H1 (cell line): ENCODE measurements at regions not wholly inside any gene's neighbourhood (a gene's known extent, or its start where the extent isn't known, plus 50 kb on each side); places are given as distances from the start of the nearest gene placed in this dataset.

Source experiments
- CTCF ChIA-PET: fragments of 300-600 bp; sonication (Branson Sonifier 250); formaldehyde crosslinking; loops from one replicate; lab custom pipeline; 2021; ENCODE audit not compliant: partially characterized antibody; lab: Charles Lee
- POLR2A ChIA-PET: fragments of 300-600 bp; sonication (Branson Sonifier 250); formaldehyde crosslinking; loops from one replicate; lab custom pipeline; 2021; ENCODE audit warnings: inconsistent platforms; ENCODE audit not compliant: partially characterized antibody; lab: Charles Lee
- DNase-seq, 2 experiments: peaks; one replicate each; pipeline versions ENCODE4 v3.0.0 to v3.0.0-alpha.2; 2010 to 2022; ENCODE audit warnings: low spot score in 2 of 2, low read depth in 1 of 2, mixed read lengths in 1 of 2
- FAIRE-seq: peaks from 2 replicates; lab custom pipeline; 2011; peaks lifted over from hg19 to GRCh38; lab: Jason Lieb, UNC
- H2AFZ ChIP-seq: 2 replicates; pipeline ENCODE4 v1.8.1; 2012; ENCODE audit warnings: low read length, inconsistent platforms
- H2AK5ac ChIP-seq: 2 replicates; pipeline ENCODE4 v1.6.1; 2013; ENCODE audit warnings: low read depth, low read length
- H2BK120ac ChIP-seq: replicated peaks from 2 replicates; pipeline ENCODE3; 2013; ENCODE audit warnings: low read depth, low read length, inconsistent platforms
- H2BK12ac ChIP-seq: 2 replicates; pipeline ENCODE4 v1.6.1; 2013; ENCODE audit warnings: low read depth, low read length
- H2BK15ac ChIP-seq: 2 replicates; pipeline ENCODE4 v1.6.1; 2013; ENCODE audit warnings: low read length
- H2BK20ac ChIP-seq: 2 replicates; pipeline ENCODE4 v1.6.1; 2013; ENCODE audit warnings: low read length
- H2BK5ac ChIP-seq: 2 replicates; pipeline ENCODE4 v1.6.1; 2013; ENCODE audit warnings: low read depth, low read length
- H3K14ac ChIP-seq: 2 replicates; pipeline ENCODE4 v1.6.1; 2013; ENCODE audit warnings: inconsistent platforms; ENCODE audit not compliant: insufficient read length
- H3K18ac ChIP-seq: 2 replicates; pipeline ENCODE4 v1.6.1; 2013; ENCODE audit warnings: low read length; ENCODE audit errors: extremely low read depth
- H3K23ac ChIP-seq: 2 replicates; pipeline ENCODE4 v1.6.1; 2013; ENCODE audit warnings: inconsistent platforms; ENCODE audit not compliant: insufficient read length
- H3K23me2 ChIP-seq: 2 replicates; pipeline ENCODE4 v1.6.1; 2013; ENCODE audit warnings: low read depth, low read length
- H3K27ac ChIP-seq: 2 replicates; pipeline ENCODE4 v1.6.1; 2011; ENCODE audit warnings: low read depth, low read length, inconsistent platforms
- H3K27me3 ChIP-seq, 4 experiments: replicated peaks in 1 of 4; 1 replicate in 1 of 4; 2 replicates in 3 of 4; pipeline versions ENCODE4 v1.6.1 to v1.8.1; 2011 to 2013; ENCODE audit warnings: low read length in 3 of 4, mild to moderate bottlenecking in 3 of 4, inconsistent platforms in 2 of 4, mixed read lengths in 2 of 4, moderate library complexity in 1 of 4; ENCODE audit not compliant: control insufficient read depth in 3 of 4, insufficient read depth in 3 of 4; ENCODE audit errors: extremely low read depth in 1 of 4
- H3K36me3 ChIP-seq, 4 experiments: 2 replicates each; pipeline versions ENCODE4 v1.6.1 to v1.8.1; 2011 to 2013; ENCODE audit warnings: mild to moderate bottlenecking in 4 of 4, low read length in 3 of 4, moderate library complexity in 2 of 4, control low read depth in 1 of 4, inconsistent platforms in 1 of 4; ENCODE audit not compliant: insufficient read depth in 4 of 4, control insufficient read depth in 2 of 4
- H3K4ac ChIP-seq: replicated peaks from 2 replicates; pipeline ENCODE3; 2013; ENCODE audit warnings: low read length, low read depth, mixed read lengths, inconsistent platforms; ENCODE audit not compliant: insufficient read length
- H3K4me1 ChIP-seq, 4 experiments: replicated peaks in 1 of 4; 1 replicate in 1 of 4; 2 replicates in 3 of 4; pipeline versions ENCODE4 v1.6.1 to v1.8.1; 2011 to 2013; ENCODE audit warnings: low read length in 3 of 4, inconsistent platforms in 2 of 4, mixed read lengths in 1 of 4; ENCODE audit not compliant: insufficient read depth in 4 of 4, control insufficient read depth in 3 of 4
- H3K4me2 ChIP-seq, 2 experiments: 2 replicates each; pipeline versions ENCODE4 v1.6.1 to v1.8.1; 2011 to 2013; ENCODE audit warnings: low read depth in 2 of 2, low read length in 2 of 2, control low read depth in 1 of 2, inconsistent platforms in 1 of 2, mild to moderate bottlenecking in 1 of 2; ENCODE audit not compliant: insufficient read depth in 1 of 2
- H3K4me3 ChIP-seq, 4 experiments: fragments of 200-600, 300-600 bp in 1 of 4; sonication (generic), shearing (Covaris generic), sonication (Bioruptor Twin) in 1 of 4; 2 replicates each; pipeline versions ENCODE4 v1.5.1 to v1.8.1; 2011 to 2016; ENCODE audit warnings: low read length in 4 of 4, low read depth in 3 of 4, control low read depth in 2 of 4, inconsistent platforms in 2 of 4, mild to moderate bottlenecking in 2 of 4, mixed read lengths in 1 of 4, moderate library complexity in 1 of 4; ENCODE audit not compliant: insufficient read depth in 2 of 4; ENCODE audit errors: extremely low read depth in 1 of 4
- H3K56ac ChIP-seq: replicated peaks from 2 replicates; pipeline ENCODE3; 2013; ENCODE audit warnings: low read depth, mild to moderate bottlenecking, mixed read lengths, low read length, inconsistent platforms; ENCODE audit not compliant: insufficient read length
- H3K79me1 ChIP-seq: 2 replicates; pipeline ENCODE4 v1.6.1; 2013; ENCODE audit warnings: low read depth, low read length, control low read depth
- H3K79me2 ChIP-seq, 2 experiments: 2 replicates each; pipeline versions ENCODE4 v1.6.1 to v1.8.1; 2012 to 2013; ENCODE audit warnings: low read length in 2 of 2, mild to moderate bottlenecking in 2 of 2, inconsistent platforms in 1 of 2; ENCODE audit not compliant: insufficient read depth in 2 of 2, control insufficient read depth in 1 of 2
- H3K9ac ChIP-seq, 4 experiments: replicated peaks in 1 of 4; 1 replicate in 1 of 4; 2 replicates in 3 of 4; pipeline versions ENCODE4 v1.6.1 to v1.8.1; 2011 to 2013; ENCODE audit warnings: low read depth in 3 of 4, low read length in 3 of 4, control low read depth in 2 of 4, mild to moderate bottlenecking in 2 of 4, moderate library complexity in 2 of 4, inconsistent platforms in 1 of 4; ENCODE audit errors: extremely low read depth in 1 of 4
- H3K9me3 ChIP-seq, 2 experiments: 2 replicates each; pipeline versions ENCODE4 v1.6.1 to v1.8.1; 2012 to 2013; ENCODE audit warnings: mild to moderate bottlenecking in 2 of 2, moderate library complexity in 2 of 2, control low read depth in 1 of 2, inconsistent platforms in 1 of 2, low read depth in 1 of 2, low read length in 1 of 2, mixed read lengths in 1 of 2; ENCODE audit not compliant: insufficient read depth in 2 of 2
- H4K20me1 ChIP-seq, 2 experiments: replicated peaks in 1 of 2; 2 replicates each; pipeline versions ENCODE3 to v1.8.1; 2011 to 2013; ENCODE audit warnings: inconsistent platforms in 2 of 2, low read length in 2 of 2, mild to moderate bottlenecking in 1 of 2; ENCODE audit not compliant: insufficient read depth in 2 of 2, control insufficient read depth in 1 of 2
- H4K5ac ChIP-seq: 2 replicates; pipeline ENCODE4 v1.6.1; 2013; ENCODE audit warnings: low read length, low read depth, mixed read lengths, inconsistent platforms; ENCODE audit not compliant: insufficient read length
- H4K8ac ChIP-seq: 2 replicates; pipeline ENCODE4 v1.8.0; 2013; ENCODE audit warnings: mild to moderate bottlenecking, moderate library complexity, low read length, inconsistent platforms; ENCODE audit not compliant: insufficient read depth; ENCODE audit errors: extremely low read depth
- H4K91ac ChIP-seq: replicated peaks from 2 replicates; pipeline ENCODE3; 2013; ENCODE audit warnings: low read length, mixed read lengths, inconsistent platforms; ENCODE audit not compliant: insufficient read length
- BACH1 ChIP-seq: IDR thresholded peaks from 2 replicates; pipeline ENCODE4 v1.6.1; 2012; ENCODE audit warnings: low read length, improper control_type of control experiment
- CBX8 ChIP-seq: fragments of 300-800, 300-1000 bp; sonication (generic); IDR thresholded peaks from 2 replicates; pipeline ENCODE4 v1.7.1; 2016; ENCODE audit warnings: low read depth, low read length, borderline replicate concordance
- CEBPB ChIP-seq: IDR thresholded peaks from 2 replicates; pipeline ENCODE4 v1.6.1; 2012; ENCODE audit warnings: low read depth, low read length
- CHD1 ChIP-seq: IDR thresholded peaks from 2 replicates; pipeline ENCODE4 v1.6.1; 2012; ENCODE audit warnings: low read depth, low read length, improper control_type of control experiment
- EP300 ChIP-seq, 2 experiments: IDR thresholded peaks; 1 replicate in 1 of 2; 2 replicates in 1 of 2; pipeline ENCODE4 v1.6.1; 2011 to 2012; ENCODE audit warnings: low read depth in 2 of 2, low read length in 2 of 2, mild to moderate bottlenecking in 2 of 2, borderline replicate concordance in 1 of 2, inconsistent platforms in 1 of 2, moderate library complexity in 1 of 2
- EZH2 ChIP-seq: fragments of 200-600 bp; sonication (generic); IDR thresholded peaks from 2 replicates; pipeline ENCODE4 v1.7.1; 2012; ENCODE audit warnings: low read depth, mild to moderate bottlenecking, moderate library complexity, low read length, inconsistent platforms; ENCODE audit not compliant: severe bottlenecking
- KDM5A ChIP-seq: fragments of 200-600 bp; IDR thresholded peaks from 2 replicates; pipeline ENCODE4 v1.7.1; 2012; ENCODE audit warnings: mild to moderate bottlenecking, low read length, inconsistent platforms, mixed read lengths
- MAFK ChIP-seq: IDR thresholded peaks from 2 replicates; pipeline ENCODE4 v1.6.1; 2012; ENCODE audit warnings: low read depth, mild to moderate bottlenecking, improper control_type of control experiment, low read length
- MAX ChIP-seq: IDR thresholded peaks from 2 replicates; pipeline ENCODE4 v1.6.1; 2012; ENCODE audit warnings: inconsistent platforms
- POU5F1 ChIP-seq: IDR thresholded peaks from 2 replicates; pipeline ENCODE4 v1.6.1; 2011; ENCODE audit warnings: low read depth, mild to moderate bottlenecking, low read length, moderate library complexity
- SAP30 ChIP-seq: fragments of 300-600 bp; sonication (generic); IDR thresholded peaks from 2 replicates; pipeline ENCODE4 v1.7.1; 2012; ENCODE audit warnings: low read length, moderate library complexity, mild to moderate bottlenecking, inconsistent platforms; ENCODE audit not compliant: insufficient read depth, insufficient replicate concordance
- SIN3A ChIP-seq, 2 experiments: IDR thresholded peaks in 1 of 2; conservative IDR thresholded peaks in 1 of 2; 2 replicates each; pipeline ENCODE4 v1.6.1; 2011 to 2012; ENCODE audit warnings: low read length in 2 of 2, improper control_type of control experiment in 1 of 2, low read depth in 1 of 2, mild to moderate bottlenecking in 1 of 2
- YY1 ChIP-seq: IDR thresholded peaks from 2 replicates; pipeline ENCODE4 v1.6.1; 2011; ENCODE audit warnings: low read depth, mild to moderate bottlenecking, low read length
- whole genome bisulfite sequencing, 2 experiments: shearing (Covaris generic) in 1 of 2; methylation state at CpG; one replicate each; pipeline versions ENCODE4 v1.1.6 to v1.1.7; 2013 to 2015; ENCODE audit warnings: low lambda C conversion rate in 2 of 2, mixed read lengths in 2 of 2, inconsistent platforms in 1 of 2, low coverage in 1 of 2, missing lambda C conversion rate in 1 of 2; ENCODE audit not compliant: insufficient replicate concordance in 2 of 2, insufficient coverage in 1 of 2, insufficient read length in 1 of 2; ENCODE audit errors: extremely low coverage in 1 of 2, missing lambda C conversion rate in 1 of 2; 5-methylcytosine and 5-hydroxymethylcytosine counted together

GRCh38 chr13:111411151-111411858 is 90.9 kb downstream of the TEX29 start:
- POLR2A ChIA-PET = no interaction called here
- Histone ChIP-seq H3K4me2 (no peak overlapping the region), H2BK5ac (no peak overlapping the region), H4K8ac (peak overlapping the region; percentile 25; the same call in 1 of the 2 replicates), H4K20me1 (no peaks in the 10 kb centered on the region), H4K5ac (no peak overlapping the region), H3K14ac (no peak overlapping the region), H3K79me1 (no peaks in the 10 kb centered on the region), H2BK12ac (no peak overlapping the region), H3K36me3 (no peaks in the 10 kb centered on the region), H3K9me3 (no peaks in the 10 kb centered on the region), H2AK5ac (no peak overlapping the region), H3K23ac (no peak overlapping the region), H2BK120ac (no peak overlapping the region), H3K4me3 (no peak overlapping the region), H2BK20ac (no peak overlapping the region), H3K56ac (no peak overlapping the region), H3K4me1 (peaks cover 0 to 6% (median 3%) of the 10 kb centered on the region in 4 experiments; a peak in 2 of 7 replicates), H3K18ac (no peak overlapping the region), H2AFZ (no peak overlapping the region), H3K27me3 (no peaks in the 10 kb centered on the region), H4K91ac (no peak overlapping the region), H3K27ac (no peak overlapping the region), H2BK15ac (no peak overlapping the region), H3K9ac (no peak overlapping the region), H3K23me2 (no peaks in the 10 kb centered on the region; the same call in 1 of the 2 replicates), H3K4ac (no peak overlapping the region), H3K79me2 (no peaks in the 10 kb centered on the region)
- DNase-seq (no peak), FAIRE-seq (no peak)
- CTCF ChIA-PET = interaction anchor here (0.7 to 9.8 kb wide), 7 partner anchors 14 to 139 kb away, joined by 3 to 69 read pairs (median 3); no protein-coding TSS in a partner anchor
- WGBS, 2 experiments = 91% methylated on average over 28 of the region's 48 CpGs; no CpG with 5 or more reads in 1 of the 2 experiments
- TF ChIP-seq YY1 (no peak), BACH1 (no peak), CEBPB (no peak), CBX8 (no peak), CHD1 (no peak), EZH2 (no peak), MAFK (no peak), POU5F1 (no peak), SAP30 (no peak), EP300 (IDR thresholded peaks at IDR 0.05; ENCODE audit: borderline replicate concordance in 1 of 2, low read depth in 2 of 2, low read length in 2 of 2) (no peak), MAX (no peak), SIN3A (conservative IDR thresholded peaks at IDR 0.05 in 1 of 2, IDR thresholded peaks at IDR 0.05 in 1 of 2; ENCODE audit: low read depth in 1 of 2, low read length in 2 of 2) (no peak), KDM5A (no peak)
